ENCODE measurements at regions not wholly inside any gene's neighbourhood (a gene's known extent, or its start where the extent isn't known, plus 50 kb on each side); places are given as distances from the start of the nearest gene placed in this dataset.

DNA sequence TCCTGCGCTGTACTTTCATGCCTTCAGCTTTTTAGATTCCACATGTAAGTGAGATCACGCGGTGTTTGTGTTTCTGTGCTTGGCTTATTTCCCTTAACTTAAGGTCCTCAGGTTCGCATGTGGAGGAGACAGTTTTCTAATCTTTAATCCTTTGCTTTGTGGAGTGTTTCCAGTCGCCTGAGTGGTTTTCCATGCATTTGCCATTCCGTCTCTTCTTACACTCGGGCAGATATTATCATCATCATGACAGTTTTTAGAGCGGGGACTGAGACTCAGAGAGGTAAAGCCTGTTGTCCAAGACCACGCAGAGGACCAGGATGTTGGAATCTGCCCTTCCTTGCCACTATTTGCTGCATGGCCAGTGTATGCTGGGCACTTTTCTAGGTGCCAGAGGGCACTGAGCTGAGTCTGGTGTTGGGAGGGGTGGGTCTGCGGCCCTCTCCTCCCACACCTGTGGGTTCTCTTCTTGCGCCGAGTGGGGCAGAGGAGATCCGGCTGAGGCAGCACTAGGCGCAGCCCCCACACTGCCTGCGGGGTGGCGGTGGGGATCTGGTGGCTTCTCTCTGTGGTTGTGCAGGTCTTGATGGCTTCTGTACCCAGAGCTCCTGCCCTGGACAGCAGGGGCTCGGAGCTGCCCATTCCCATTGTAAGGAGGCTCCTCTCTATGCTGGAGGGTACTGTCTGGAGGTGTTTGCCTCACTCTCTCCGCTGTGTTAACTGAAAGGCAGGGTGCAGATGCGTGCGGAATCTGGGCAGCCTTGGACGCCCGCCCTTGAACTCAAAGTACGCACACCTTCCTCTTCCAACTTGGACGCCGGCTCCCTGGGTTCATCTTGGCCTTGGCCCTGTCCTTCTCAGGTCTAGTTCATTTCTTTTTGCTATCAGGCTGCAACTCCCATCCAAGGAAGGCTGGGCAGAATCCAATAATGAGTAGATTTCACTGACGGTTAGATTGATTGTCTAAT is 156.0 kb upstream of the RGMA start:
- WGBS, 2 experiments (ENCODE audit: extremely low coverage in 1 of 2, insufficient coverage in 1 of 2, insufficient read length in 1 of 2, insufficient replicate concordance in 2 of 2, low coverage in 1 of 2, low lambda C conversion rate in 2 of 2, missing lambda C conversion rate in 1 of 2) = 88% methylated on average over 24 of the region's 26 CpGs; no CpG with 5 or more reads in 1 of the 2 experiments
- H3K4ac ChIP-seq (replicated peaks; ENCODE audit: insufficient read length, low read depth, low read length) = no peak overlapping the region
- FAIRE-seq (no peak), DNase-seq (ENCODE audit: low read depth in 1 of 2, low spot score in 2 of 2) (no peak)
- no peak overlapping the region; the same call in 1 of the 2 replicates for H3K18ac ChIP-seq (ENCODE audit: extremely low read depth, low read length)
- no peak overlapping the region for H3K23ac ChIP-seq (ENCODE audit: insufficient read length)
- no peak overlapping the region for H2BK12ac ChIP-seq (ENCODE audit: low read depth, low read length)
- peaks cover 12% of the 10 kb centered on the region; the same call in 1 of the 2 replicates for H3K23me2 ChIP-seq (ENCODE audit: low read depth, low read length)
- no peak overlapping the region for H2BK20ac ChIP-seq (ENCODE audit: low read length)
- H2AK5ac ChIP-seq (ENCODE audit: low read depth, low read length) = no peak overlapping the region
- no peak overlapping the region for H2BK120ac ChIP-seq (replicated peaks; ENCODE audit: low read depth, low read length)
- H3K4me3 ChIP-seq (ENCODE audit: extremely low read depth in 1 of 4, insufficient read depth in 2 of 4, low read depth in 3 of 4, low read length in 4 of 4) = no peak overlapping the region
- H3K9me3 ChIP-seq (ENCODE audit: insufficient read depth in 2 of 2, low read depth in 1 of 2, low read length in 1 of 2) = no peaks in the 10 kb centered on the region
- no peak overlapping the region for H3K4me2 ChIP-seq (ENCODE audit: insufficient read depth in 1 of 2, low read depth in 2 of 2, low read length in 2 of 2)
- H3K9ac ChIP-seq (replicated peaks in 1 of 4; ENCODE audit: extremely low read depth in 1 of 4, low read depth in 3 of 4, low read length in 3 of 4) = 0 out of 7 replicates have a peak overlapping the region, but pooled peaks of 1 of the 4 experiments have one; percentile 24
- H3K27me3 ChIP-seq (replicated peaks in 1 of 4; ENCODE audit: control insufficient read depth in 3 of 4, extremely low read depth in 1 of 4, insufficient read depth in 3 of 4, low read length in 3 of 4) = peaks cover 3 to 19% (median 8%) of the 10 kb centered on the region in 4 experiments
- no peak overlapping the region for H3K14ac ChIP-seq (ENCODE audit: insufficient read length)
- no peaks in the 10 kb centered on the region for H3K79me1 ChIP-seq (ENCODE audit: low read depth, low read length)
- no peak overlapping the region for H2BK15ac ChIP-seq (ENCODE audit: low read length)
- H2BK5ac ChIP-seq (ENCODE audit: low read depth, low read length) = no peak overlapping the region
- H4K8ac ChIP-seq (ENCODE audit: extremely low read depth, insufficient read depth, low read length) = no peak overlapping the region; the same call in 1 of the 2 replicates
- H3K27ac ChIP-seq (ENCODE audit: low read depth, low read length) = no peak overlapping the region
- H3K4me1 ChIP-seq (replicated peaks in 1 of 4; ENCODE audit: control insufficient read depth in 3 of 4, insufficient read depth in 4 of 4, low read length in 3 of 4) = peaks cover 8 to 23% (median 17%) of the 10 kb centered on the region in 4 experiments
- H3K36me3 ChIP-seq (ENCODE audit: control insufficient read depth in 2 of 4, insufficient read depth in 4 of 4, low read length in 3 of 4) = no peaks in the 10 kb centered on the region
- POLR2A ChIA-PET (ENCODE audit: partially characterized antibody) = no interaction called here
- H4K5ac ChIP-seq (ENCODE audit: insufficient read length, low read depth, low read length) = no peak overlapping the region
- no peaks in the 10 kb centered on the region for H3K79me2 ChIP-seq (ENCODE audit: control insufficient read depth in 1 of 2, insufficient read depth in 2 of 2, low read length in 2 of 2)
- H3K56ac ChIP-seq (replicated peaks; ENCODE audit: insufficient read length, low read depth, low read length) = no peak overlapping the region
- no peak overlapping the region for H2AFZ ChIP-seq (ENCODE audit: low read length)
- CTCF ChIA-PET (ENCODE audit: partially characterized antibody) = no interaction called here
- no peak overlapping the region for H4K91ac ChIP-seq (replicated peaks; ENCODE audit: insufficient read length, low read length)
- H4K20me1 ChIP-seq (replicated peaks in 1 of 2; ENCODE audit: control insufficient read depth in 1 of 2, insufficient read depth in 2 of 2, low read length in 2 of 2) = no peaks in the 10 kb centered on the region
- TF ChIP-seq CBX8 (IDR thresholded peaks at IDR 0.05; ENCODE audit: borderline replicate concordance, low read depth, low read length) (no peak), SIRT6 (IDR thresholded peaks at IDR 0.05; ENCODE audit: low read length) (no peak), JUND (IDR thresholded peaks at IDR 0.05; ENCODE audit: low read length) (no peak), BACH1 (IDR thresholded peaks at IDR 0.05; ENCODE audit: low read length) (no peak), SIN3A (conservative IDR thresholded peaks at IDR 0.05 in 1 of 2, IDR thresholded peaks at IDR 0.05 in 1 of 2; ENCODE audit: low read depth in 1 of 2, low read length in 2 of 2) (no peak), RXRA (IDR thresholded peaks at IDR 0.05; ENCODE audit: insufficient read depth, low read depth, low read length) (no peak), SRF (IDR thresholded peaks at IDR 0.05; ENCODE audit: low read depth, low read length) (no peak), POLR2A (IDR thresholded peaks at IDR 0.05; ENCODE audit: control extremely low read depth in 1 of 2, low read depth in 2 of 2, low read length in 2 of 2) (no peak), HDAC2 (IDR thresholded peaks at IDR 0.05; ENCODE audit: borderline replicate concordance in 1 of 2, low read depth in 2 of 2, low read length in 2 of 2) (no peak), KDM1A (IDR thresholded peaks at IDR 0.05; ENCODE audit: borderline replicate concordance, low read length) (no peak)
- TF ChIP-seq, protein P1, sequence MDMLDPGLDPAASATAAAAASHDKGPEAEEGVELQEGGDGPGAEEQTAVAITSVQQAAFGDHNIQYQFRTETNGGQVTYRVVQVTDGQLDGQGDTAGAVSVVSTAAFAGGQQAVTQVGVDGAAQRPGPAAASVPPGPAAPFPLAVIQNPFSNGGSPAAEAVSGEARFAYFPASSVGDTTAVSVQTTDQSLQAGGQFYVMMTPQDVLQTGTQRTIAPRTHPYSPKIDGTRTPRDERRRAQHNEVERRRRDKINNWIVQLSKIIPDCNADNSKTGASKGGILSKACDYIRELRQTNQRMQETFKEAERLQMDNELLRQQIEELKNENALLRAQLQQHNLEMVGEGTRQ (IDR thresholded peaks at IDR 0.05; ENCODE audit: low read length) = no peak

Data from H1 (cell line).